Natural killer cell (primary cell): ENCODE measurements at regions not wholly inside any gene's neighbourhood (a gene's known extent, or its start where the extent isn't known, plus 50 kb on each side); places are given as distances from the start of the nearest gene placed in this dataset.

Experiments
- ATAC-seq, 3 donors: fragments of 150-1000 bp in 2 of 3; fragments of 200-7000 bp in 1 of 3; cut with Tn5 transposase; 1 replicate in 1 of 3; 2 replicates in 2 of 3; pipeline ENCODE4 v1.10.0; 2021; ENCODE audit warnings: mild to moderate bottlenecking in 2 of 3, moderate library complexity in 2 of 3
- DNase-seq, 2 donors: peaks; one replicate each; pipeline versions ENCODE4 v3.0.0 to v3.0.0-alpha.2; 2013 to 2021; ENCODE audit warnings: mixed read lengths in 1 of 2
- H3K27ac ChIP-seq: one replicate; pipeline ENCODE4 v1.5.1; 2013; ENCODE audit warnings: mild to moderate bottlenecking, low read length
- H3K27me3 ChIP-seq: one replicate; pipeline ENCODE4 v1.6.1; 2013; ENCODE audit warnings: low read length; ENCODE audit not compliant: control insufficient read depth, insufficient read depth
- H3K36me3 ChIP-seq: one replicate; pipeline ENCODE4 v1.6.1; 2013; ENCODE audit warnings: low read length; ENCODE audit not compliant: control insufficient read depth, insufficient read depth
- H3K4me1 ChIP-seq: one replicate; pipeline ENCODE4 v1.6.1; 2013; ENCODE audit warnings: low read length; ENCODE audit not compliant: control insufficient read depth, insufficient read depth
- H3K4me3 ChIP-seq: one replicate; pipeline ENCODE4 v1.5.1; 2013; ENCODE audit warnings: low read length
- H3K9me3 ChIP-seq: one replicate; pipeline ENCODE4 v1.6.1; 2013; ENCODE audit warnings: low read length; ENCODE audit not compliant: control insufficient read depth, insufficient read depth
- H3K27ac Mint-ChIP-seq, 2 donors: one replicate each; pipeline ENCODE4 v1.8.0; 2022; ENCODE audit warnings: mild to moderate bottlenecking in 2 of 2, mixed read lengths in 2 of 2, moderate library complexity in 1 of 2
- H3K27me3 Mint-ChIP-seq, 2 donors: one replicate each; pipeline ENCODE4 v1.8.0; 2022; ENCODE audit warnings: low read depth in 2 of 2, mixed read lengths in 2 of 2
- H3K36me3 Mint-ChIP-seq: one replicate; pipeline ENCODE4 v1.8.0; 2022; ENCODE audit warnings: mixed read lengths
- H3K4me1 Mint-ChIP-seq, 2 donors: one replicate each; pipeline ENCODE4 v1.8.0; 2022; ENCODE audit warnings: mixed read lengths in 2 of 2
- H3K4me3 Mint-ChIP-seq: one replicate; pipeline ENCODE4 v1.8.0; 2022; ENCODE audit warnings: mild to moderate bottlenecking, moderate library complexity, mixed read lengths
- H3K9me3 Mint-ChIP-seq, 2 donors: one replicate each; pipeline ENCODE4 v1.8.0; 2022; ENCODE audit warnings: mixed read lengths in 2 of 2
- WGBS: methylation state at CpG from one replicate; pipeline ENCODE4 v1.1.7; 2013; ENCODE audit warnings: missing lambda C conversion rate; ENCODE audit not compliant: insufficient coverage; 5-methylcytosine and 5-hydroxymethylcytosine counted together
- intact Hi-C: fragments of 100-400 bp; cut with micrococcal nuclease; formaldehyde crosslinking; loops from one replicate; pipeline ENCODE4 v1.14.2; 2022
- TF ChIP-seq, protein P1 (sequence below): fragments of 200-600 bp; IDR thresholded peaks from one replicate; pipeline ENCODE4 v1.8.0; 2022; ENCODE audit warnings: antibody characterized with exemption

GRCh38 chr3:84439476-84439875 is 519.3 kb upstream of the CADM2 start:
- Histone ChIP-seq H3K36me3 (no peaks in the 10 kb centered on the region), H3K27ac (no peak overlapping the region), H3K4me1 (no peaks in the 10 kb centered on the region), H3K9me3 (peaks cover 4% of the 10 kb centered on the region), H3K27me3 (no peaks in the 10 kb centered on the region), H3K4me3 (no peak overlapping the region)
- WGBS = 100% methylated on average over 1 of the region's 1 CpG
- H3K36me3 Mint-ChIP-seq = no peaks in the 10 kb centered on the region
- H3K27me3 Mint-ChIP-seq = no peaks in the 10 kb centered on the region
- DNase-seq = no peak
- intact Hi-C loops = no loop called here
- H3K4me1 Mint-ChIP-seq = no peaks in the 10 kb centered on the region
- ATAC-seq = no peak
- peaks cover 10 to 11% of the 10 kb centered on the region in 2 donors for H3K9me3 Mint-ChIP-seq
- no peak overlapping the region for H3K27ac Mint-ChIP-seq
- TF ChIP-seq, protein P1, sequence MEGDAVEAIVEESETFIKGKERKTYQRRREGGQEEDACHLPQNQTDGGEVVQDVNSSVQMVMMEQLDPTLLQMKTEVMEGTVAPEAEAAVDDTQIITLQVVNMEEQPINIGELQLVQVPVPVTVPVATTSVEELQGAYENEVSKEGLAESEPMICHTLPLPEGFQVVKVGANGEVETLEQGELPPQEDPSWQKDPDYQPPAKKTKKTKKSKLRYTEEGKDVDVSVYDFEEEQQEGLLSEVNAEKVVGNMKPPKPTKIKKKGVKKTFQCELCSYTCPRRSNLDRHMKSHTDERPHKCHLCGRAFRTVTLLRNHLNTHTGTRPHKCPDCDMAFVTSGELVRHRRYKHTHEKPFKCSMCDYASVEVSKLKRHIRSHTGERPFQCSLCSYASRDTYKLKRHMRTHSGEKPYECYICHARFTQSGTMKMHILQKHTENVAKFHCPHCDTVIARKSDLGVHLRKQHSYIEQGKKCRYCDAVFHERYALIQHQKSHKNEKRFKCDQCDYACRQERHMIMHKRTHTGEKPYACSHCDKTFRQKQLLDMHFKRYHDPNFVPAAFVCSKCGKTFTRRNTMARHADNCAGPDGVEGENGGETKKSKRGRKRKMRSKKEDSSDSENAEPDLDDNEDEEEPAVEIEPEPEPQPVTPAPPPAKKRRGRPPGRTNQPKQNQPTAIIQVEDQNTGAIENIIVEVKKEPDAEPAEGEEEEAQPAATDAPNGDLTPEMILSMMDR = no peak
- H3K4me3 Mint-ChIP-seq = no peak overlapping the region

DNA sequence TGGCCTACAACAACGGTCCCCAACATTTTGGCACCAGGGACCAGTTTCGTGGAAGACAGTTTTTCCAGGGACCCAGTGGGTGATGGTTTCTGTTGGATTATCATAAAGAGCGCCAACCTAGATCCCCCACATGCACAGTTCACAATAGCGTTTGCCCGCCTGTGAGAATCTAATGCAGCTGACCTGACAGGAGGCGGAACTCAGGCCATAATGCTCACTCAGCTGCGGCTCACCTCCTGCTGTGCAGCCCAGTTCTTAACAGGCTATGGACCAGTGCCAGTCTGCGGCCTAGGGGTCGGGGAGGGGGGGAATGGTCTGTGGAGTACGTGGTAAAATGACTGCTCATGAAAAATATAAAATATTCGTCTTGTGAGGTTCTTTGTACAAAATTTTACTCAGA is 518.5 kb upstream of the CADM2 start:
- Histone ChIP-seq H3K27me3 (no peaks in the 10 kb centered on the region), H3K36me3 (no peaks in the 10 kb centered on the region), H3K9me3 (peaks cover 4% of the 10 kb centered on the region), H3K4me1 (no peaks in the 10 kb centered on the region), H3K4me3 (no peak overlapping the region), H3K27ac (no peak overlapping the region)
- 81% methylated on average over 10 of the region's 11 CpGs for WGBS
- ATAC-seq (no peak), DNase-seq (no peak)
- no peak overlapping the region for H3K4me3 Mint-ChIP-seq
- no peak overlapping the region for H3K27ac Mint-ChIP-seq
- TF ChIP-seq, protein P1 = no peak
- no peaks in the 10 kb centered on the region for H3K4me1 Mint-ChIP-seq
- intact Hi-C loops = no loop called here
- H3K27me3 Mint-ChIP-seq = no peaks in the 10 kb centered on the region
- peaks cover 11 to 13% of the 10 kb centered on the region in 2 donors for H3K9me3 Mint-ChIP-seq
- H3K36me3 Mint-ChIP-seq = no peaks in the 10 kb centered on the region

- H3K4me1 ChIP-seq = no peaks in the 10 kb centered on the region
- H3K4me3 Mint-ChIP-seq = no peak overlapping the region
- no peaks in the 10 kb centered on the region for H3K4me1 Mint-ChIP-seq
- peaks cover 11% of the 10 kb centered on the region for H3K36me3 Mint-ChIP-seq
- no peak overlapping the region for H3K27ac ChIP-seq
- ATAC-seq (no peak), DNase-seq (no peak)
- TF ChIP-seq, protein P1 = no peak
- intact Hi-C loops = no loop called here
- H3K27me3 Mint-ChIP-seq = no peaks in the 10 kb centered on the region
- no peak overlapping the region for H3K27ac Mint-ChIP-seq
- H3K4me3 ChIP-seq = no peak overlapping the region
- no peaks in the 10 kb centered on the region for H3K36me3 ChIP-seq
- no peaks in the 10 kb centered on the region for H3K27me3 ChIP-seq
- peaks cover 13 to 15% of the 10 kb centered on the region in 2 donors for H3K9me3 Mint-ChIP-seq
- peaks cover 4% of the 10 kb centered on the region for H3K9me3 ChIP-seq
- 100% methylated on average over 1 of the region's 2 CpGs for WGBS
Observed at GRCh38 chr3:84442533-84442932, 516.3 kb upstream of the CADM2 start.

DNA sequence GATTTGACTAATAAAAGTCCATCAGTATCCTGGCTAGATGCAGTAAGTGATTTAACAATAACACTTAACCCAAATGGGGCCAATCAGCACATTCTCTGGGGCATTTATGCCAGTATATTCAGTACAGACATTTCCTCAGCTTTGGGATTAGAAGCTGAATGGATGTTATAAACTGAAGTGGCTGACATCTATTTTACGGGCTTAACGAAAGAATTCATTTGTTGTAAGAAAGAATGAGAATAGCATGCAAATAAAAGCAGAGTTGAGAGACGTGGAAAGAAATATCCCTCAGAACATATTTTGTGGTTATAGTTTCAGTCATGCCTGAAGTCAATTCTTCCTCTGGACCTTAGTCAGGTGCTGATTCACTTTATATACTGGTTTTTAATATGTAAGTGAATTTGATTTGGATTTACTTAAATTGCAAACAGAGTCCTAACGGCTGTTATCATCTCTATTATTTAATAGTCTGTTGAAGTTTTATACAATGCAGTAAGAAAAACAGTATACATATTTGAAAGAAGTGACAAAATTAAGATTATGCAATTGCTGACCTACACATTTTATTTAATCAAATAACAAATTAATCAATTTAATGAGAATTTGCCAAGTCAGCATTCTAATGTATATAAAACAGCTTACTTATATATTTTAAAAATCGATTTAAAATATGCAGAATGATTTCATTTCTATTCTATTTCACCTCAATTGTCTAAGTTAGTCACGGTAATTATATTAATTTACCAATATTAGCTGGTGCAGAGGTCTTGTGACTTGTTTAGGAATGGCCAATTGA is 513.9 kb upstream of the CADM2 start:
- WGBS = 48% methylated on average over 3 of the region's 6 CpGs
- Mint-ChIP-seq H3K4me3 (no peak overlapping the region), H3K27me3 (no peaks in the 10 kb centered on the region)

More for the DNA sequence above, 513.9 kb upstream of the CADM2 start:
- Histone ChIP-seq H3K9me3 (peaks cover 4% of the 10 kb centered on the region), H3K4me3 (no peak overlapping the region), H3K27me3 (no peaks in the 10 kb centered on the region), H3K36me3 (no peaks in the 10 kb centered on the region), H3K4me1 (no peaks in the 10 kb centered on the region), H3K27ac (no peak overlapping the region)
- Mint-ChIP-seq H3K27ac (no peak overlapping the region), H3K4me1 (no peaks in the 10 kb centered on the region), H3K36me3 (peaks cover 11% of the 10 kb centered on the region), H3K9me3 (peaks cover 15 to 16% of the 10 kb centered on the region in 2 donors)
- DNase-seq (no peak), ATAC-seq (no peak)
- TF ChIP-seq, protein P1 = no peak
- intact Hi-C loops = no loop called here
